ENCODE measurements at regions not wholly inside any gene's neighbourhood (a gene's known extent, or its start where the extent isn't known, plus 50 kb on each side); places are given as distances from the start of the nearest gene placed in this dataset.
"Not testable (repeated sequence)": the region's sequence is repeated elsewhere in the genome, so short reads cannot be mapped to it uniquely, and the experiment has no call there.

GRCh38 chr7:13024121-13024674 lies 336.8 kb downstream of the ARL4A start:
- no peak overlapping the region for H3K9ac ChIP-seq (ENCODE audit: low read length)
- H3K9me3 ChIP-seq (ENCODE audit: insufficient read depth, low read length) = no peaks in the 10 kb centered on the region
- no peaks in the 10 kb centered on the region for H3K4me1 ChIP-seq (ENCODE audit: low read length)
- H2AFZ ChIP-seq (ENCODE audit: low read depth, low read length) = no peak overlapping the region
- H3K27me3 ChIP-seq (ENCODE audit: low read depth, low read length) = no peaks in the 10 kb centered on the region
- H3K4me3 ChIP-seq (ENCODE audit: low read length) = no peak overlapping the region
- H4K20me1 ChIP-seq (ENCODE audit: insufficient read depth, low read length) = no peaks in the 10 kb centered on the region
- H3K27ac ChIP-seq (ENCODE audit: low read length) = no peak overlapping the region
- no peak overlapping the region for H3K4me2 ChIP-seq (ENCODE audit: low read length)
- no peaks in the 10 kb centered on the region for H3K36me3 ChIP-seq (replicated peaks; ENCODE audit: low read depth, low read length)
- no peaks in the 10 kb centered on the region for H3K79me2 ChIP-seq (ENCODE audit: low read length)
- no peak for TF ChIP-seq EZH2phosphoT487 (IDR thresholded peaks at IDR 0.05; ENCODE audit: low read depth)
- TF ChIP-seq, protein P1, sequence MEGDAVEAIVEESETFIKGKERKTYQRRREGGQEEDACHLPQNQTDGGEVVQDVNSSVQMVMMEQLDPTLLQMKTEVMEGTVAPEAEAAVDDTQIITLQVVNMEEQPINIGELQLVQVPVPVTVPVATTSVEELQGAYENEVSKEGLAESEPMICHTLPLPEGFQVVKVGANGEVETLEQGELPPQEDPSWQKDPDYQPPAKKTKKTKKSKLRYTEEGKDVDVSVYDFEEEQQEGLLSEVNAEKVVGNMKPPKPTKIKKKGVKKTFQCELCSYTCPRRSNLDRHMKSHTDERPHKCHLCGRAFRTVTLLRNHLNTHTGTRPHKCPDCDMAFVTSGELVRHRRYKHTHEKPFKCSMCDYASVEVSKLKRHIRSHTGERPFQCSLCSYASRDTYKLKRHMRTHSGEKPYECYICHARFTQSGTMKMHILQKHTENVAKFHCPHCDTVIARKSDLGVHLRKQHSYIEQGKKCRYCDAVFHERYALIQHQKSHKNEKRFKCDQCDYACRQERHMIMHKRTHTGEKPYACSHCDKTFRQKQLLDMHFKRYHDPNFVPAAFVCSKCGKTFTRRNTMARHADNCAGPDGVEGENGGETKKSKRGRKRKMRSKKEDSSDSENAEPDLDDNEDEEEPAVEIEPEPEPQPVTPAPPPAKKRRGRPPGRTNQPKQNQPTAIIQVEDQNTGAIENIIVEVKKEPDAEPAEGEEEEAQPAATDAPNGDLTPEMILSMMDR (IDR thresholded peaks at IDR 0.05; ENCODE audit: low read depth, low read length) = no peak

DNA sequence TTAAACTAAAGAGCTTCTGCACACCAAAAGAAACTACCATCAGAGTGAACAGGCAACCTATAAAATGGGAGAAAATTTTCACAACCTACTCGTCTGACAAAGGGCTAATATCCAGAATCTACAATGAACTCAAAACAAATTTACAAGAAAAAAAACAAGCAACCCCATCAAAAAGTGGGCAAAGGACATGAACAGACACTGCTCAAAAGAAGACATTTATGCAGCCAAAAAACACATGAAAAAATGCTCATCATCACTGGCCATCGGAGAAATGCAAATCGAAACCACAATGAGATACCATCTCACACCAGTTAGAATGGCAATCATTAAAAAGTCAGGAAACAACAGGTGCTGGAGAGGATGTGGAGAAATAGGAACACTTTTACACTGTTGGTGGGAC lies 337.6 kb downstream of the ARL4A start:
- H2AFZ ChIP-seq (ENCODE audit: low read depth, low read length); H3K79me2 ChIP-seq (ENCODE audit: low read length); H3K27ac ChIP-seq (ENCODE audit: low read length); H3K27me3 ChIP-seq (ENCODE audit: low read depth, low read length); H3K36me3 ChIP-seq (replicated peaks; ENCODE audit: low read depth, low read length); H3K4me1 ChIP-seq (ENCODE audit: low read length); H4K20me1 ChIP-seq (ENCODE audit: insufficient read depth, low read length); H3K4me2 ChIP-seq (ENCODE audit: low read length); H3K9ac ChIP-seq (ENCODE audit: low read length); H3K4me3 ChIP-seq (ENCODE audit: low read length); H3K9me3 ChIP-seq (ENCODE audit: insufficient read depth, low read length): not testable (repeated sequence)

GRCh38 chr7:13027321-13027720 lies 339.9 kb downstream of the ARL4A start:
- H3K4me1 ChIP-seq (ENCODE audit: low read length) = no peaks in the 10 kb centered on the region
- H2AFZ ChIP-seq (ENCODE audit: low read depth, low read length) = no peak overlapping the region

GRCh38 chr7:13028036-13028824 lies 340.8 kb downstream of the ARL4A start:
- TF ChIP-seq, protein P1 (IDR thresholded peaks at IDR 0.05; ENCODE audit: low read depth, low read length) = no peak
- TF ChIP-seq EZH2phosphoT487 (IDR thresholded peaks at IDR 0.05; ENCODE audit: low read depth) = no peak
- no peak overlapping the region for H3K4me2 ChIP-seq (ENCODE audit: low read length)
- no peaks in the 10 kb centered on the region for H3K36me3 ChIP-seq (replicated peaks; ENCODE audit: low read depth, low read length)
- H3K27ac ChIP-seq (ENCODE audit: low read length) = no peak overlapping the region
- no peaks in the 10 kb centered on the region for H3K79me2 ChIP-seq (ENCODE audit: low read length)
- no peak overlapping the region for H3K4me3 ChIP-seq (ENCODE audit: low read length)
- no peak overlapping the region for H3K9ac ChIP-seq (ENCODE audit: low read length)
- H2AFZ ChIP-seq (ENCODE audit: low read depth, low read length) = no peak overlapping the region
- H3K9me3 ChIP-seq (ENCODE audit: insufficient read depth, low read length) = no peaks in the 10 kb centered on the region
- H3K27me3 ChIP-seq (ENCODE audit: low read depth, low read length) = no peaks in the 10 kb centered on the region
- H3K4me1 ChIP-seq (ENCODE audit: low read length) = no peaks in the 10 kb centered on the region
- no peaks in the 10 kb centered on the region for H4K20me1 ChIP-seq (ENCODE audit: insufficient read depth, low read length)

More at GRCh38 chr7:13027321-13027720, 339.9 kb downstream of the ARL4A start:
- no peaks in the 10 kb centered on the region for H3K9me3 ChIP-seq (ENCODE audit: insufficient read depth, low read length)
- H3K36me3 ChIP-seq (replicated peaks; ENCODE audit: low read depth, low read length) = no peaks in the 10 kb centered on the region
- H4K20me1 ChIP-seq (ENCODE audit: insufficient read depth, low read length) = no peaks in the 10 kb centered on the region
- H3K4me3 ChIP-seq (ENCODE audit: low read length) = no peak overlapping the region
- no peak overlapping the region for H3K27ac ChIP-seq (ENCODE audit: low read length)
- no peaks in the 10 kb centered on the region for H3K79me2 ChIP-seq (ENCODE audit: low read length)
- no peaks in the 10 kb centered on the region for H3K27me3 ChIP-seq (ENCODE audit: low read depth, low read length)
- TF ChIP-seq, protein P1 (IDR thresholded peaks at IDR 0.05; ENCODE audit: low read depth, low read length) = no peak
- TF ChIP-seq EZH2phosphoT487 (IDR thresholded peaks at IDR 0.05; ENCODE audit: low read depth) = no peak
- no peak overlapping the region for H3K9ac ChIP-seq (ENCODE audit: low read length)
- H3K4me2 ChIP-seq (ENCODE audit: low read length) = no peak overlapping the region

Measured in OCI-LY3 (cell line).